ENCODE measurements at regions not wholly inside any gene's neighbourhood (a gene's known extent, or its start where the extent isn't known, plus 50 kb on each side); places are given as distances from the start of the nearest gene placed in this dataset.
"Not testable (repeated sequence)": the region's sequence is repeated elsewhere in the genome, so short reads cannot be mapped to it uniquely, and the experiment has no call there.

DNA sequence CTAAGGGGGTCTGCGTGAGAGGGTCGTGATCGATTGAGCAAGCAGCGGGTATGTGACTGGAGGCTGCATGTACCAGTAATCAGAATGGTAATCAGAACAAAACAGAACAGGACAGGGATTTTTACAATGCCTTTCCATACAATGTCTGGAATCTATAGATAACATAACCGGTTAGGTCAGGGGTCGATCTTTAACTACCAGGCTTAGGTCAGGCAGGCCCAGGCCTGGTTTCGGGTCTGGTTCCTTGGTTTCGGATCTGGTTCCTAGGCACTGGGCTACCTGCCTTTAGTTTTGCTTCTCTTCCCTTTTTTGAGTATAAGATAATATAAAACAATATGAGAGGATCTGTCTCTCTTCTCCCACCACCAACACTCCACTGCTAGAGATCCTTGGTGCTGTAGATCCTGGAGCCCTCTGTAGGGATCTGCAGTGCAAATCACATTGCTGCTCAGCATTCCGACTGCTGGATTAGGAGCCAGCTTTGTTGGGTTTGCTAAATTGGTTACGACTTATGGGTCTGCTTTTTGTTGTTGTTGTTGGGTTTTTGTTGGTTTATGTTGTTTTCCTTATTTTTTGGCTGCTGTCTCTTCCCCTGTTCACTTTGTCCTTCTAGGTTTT lies 88.0 kb downstream of the SPRY4 start:
- not testable (repeated sequence) for H3K27ac ChIP-seq (ENCODE audit: low read depth, low read length); H3K4ac ChIP-seq (ENCODE audit: low read depth, low read length); H3K4me3 ChIP-seq (ENCODE audit: low read length)

GRCh38 chr5:142235870-142236672 lies 88.8 kb downstream of the SPRY4 start:
- peak overlapping the region; percentile 23 for H2BK15ac ChIP-seq (replicated peaks; ENCODE audit: low read depth)
- peak overlapping the region; percentile 81 for H3K4ac ChIP-seq (ENCODE audit: low read depth, low read length)
- H3K79me1 ChIP-seq (ENCODE audit: low read length): no peaks in the 10 kb centered on the region
- no peak for DNase-seq
- H3K18ac ChIP-seq (ENCODE audit: low read length): peak overlapping the region; percentile 19
- H3K4me1 ChIP-seq (ENCODE audit: control insufficient read depth, low read depth, low read length): peaks cover 6% of the 10 kb centered on the region
- H2BK5ac ChIP-seq (ENCODE audit: low read length): peak overlapping the region; percentile 75
- H4K5ac ChIP-seq (ENCODE audit: low read length): peak overlapping the region; percentile 5
- peak overlapping the region; percentile 87 for H3K56ac ChIP-seq (ENCODE audit: low read length)
- no peak overlapping the region for H4K8ac ChIP-seq (ENCODE audit: low read depth, low read length)
- peak overlapping the region; percentile 39 for H2BK120ac ChIP-seq (ENCODE audit: low read depth, low read length)
- no peak overlapping the region for H3K4me2 ChIP-seq (ENCODE audit: low read length)
- peak overlapping the region; percentile 20 for H3K9ac ChIP-seq (ENCODE audit: low read length)
- H3K27ac ChIP-seq (ENCODE audit: low read depth, low read length): peak overlapping the region; percentile 63
- H3K23ac ChIP-seq (ENCODE audit: low read length): no peak overlapping the region
- H3K4me3 ChIP-seq (ENCODE audit: low read length): no peak overlapping the region
- H3K79me2 ChIP-seq (ENCODE audit: control insufficient read depth, insufficient read depth, low read length): no peaks in the 10 kb centered on the region
- no peaks in the 10 kb centered on the region for H3K27me3 ChIP-seq (ENCODE audit: insufficient read depth, low read length, poor library complexity)
- no peaks in the 10 kb centered on the region for H3K36me3 ChIP-seq (ENCODE audit: control insufficient read depth, insufficient read depth, low read length)
- H2AK5ac ChIP-seq (ENCODE audit: low read length): no peak overlapping the region
- WGBS (ENCODE audit: extremely low coverage, insufficient coverage, low lambda C conversion rate): no CpG with 5 or more reads among the region's 24 CpGs

More for the DNA sequence above, 88.0 kb downstream of the SPRY4 start:
- not testable (repeated sequence) for H3K18ac ChIP-seq (ENCODE audit: low read length); H3K9ac ChIP-seq (ENCODE audit: low read length); H3K79me2 ChIP-seq (ENCODE audit: control insufficient read depth, insufficient read depth, low read length); H2BK15ac ChIP-seq (replicated peaks; ENCODE audit: low read depth); H4K5ac ChIP-seq (ENCODE audit: low read length); H3K36me3 ChIP-seq (ENCODE audit: control insufficient read depth, insufficient read depth, low read length); H2BK120ac ChIP-seq (ENCODE audit: low read depth, low read length); H3K79me1 ChIP-seq (ENCODE audit: low read length); H3K27me3 ChIP-seq (ENCODE audit: insufficient read depth, low read length, poor library complexity); H4K8ac ChIP-seq (ENCODE audit: low read depth, low read length); H3K23ac ChIP-seq (ENCODE audit: low read length); H3K4me2 ChIP-seq (ENCODE audit: low read length); H3K4me1 ChIP-seq (ENCODE audit: control insufficient read depth, low read depth, low read length); H2AK5ac ChIP-seq (ENCODE audit: low read length)
- WGBS (ENCODE audit: extremely low coverage, insufficient coverage, low lambda C conversion rate): no CpG with 5 or more reads among the region's 10 CpGs
- Histone ChIP-seq H3K56ac (ENCODE audit: low read length) (peak overlapping the region; percentile 87), H2BK5ac (ENCODE audit: low read length) (peak overlapping the region; percentile 54)
- DNase-seq: peak; percentile 55

- Histone ChIP-seq H3K27me3 (ENCODE audit: insufficient read depth, low read length, poor library complexity) (no peaks in the 10 kb centered on the region), H2BK15ac (replicated peaks; ENCODE audit: low read depth) (peak overlapping the region; percentile 23), H3K4me2 (ENCODE audit: low read length) (no peak overlapping the region), H3K18ac (ENCODE audit: low read length) (peak overlapping the region; percentile 44), H3K9ac (ENCODE audit: low read length) (no peak overlapping the region), H2BK120ac (ENCODE audit: low read depth, low read length) (no peak overlapping the region), H4K5ac (ENCODE audit: low read length) (no peak overlapping the region), H3K27ac (ENCODE audit: low read depth, low read length) (peak overlapping the region; percentile 35), H3K4me3 (ENCODE audit: low read length) (no peak overlapping the region), H3K79me2 (ENCODE audit: control insufficient read depth, insufficient read depth, low read length) (no peaks in the 10 kb centered on the region), H3K36me3 (ENCODE audit: control insufficient read depth, insufficient read depth, low read length) (no peaks in the 10 kb centered on the region), H2BK5ac (ENCODE audit: low read length) (peak overlapping the region; percentile 57), H3K56ac (ENCODE audit: low read length) (peak overlapping the region; percentile 87), H2AK5ac (ENCODE audit: low read length) (peak overlapping the region; percentile 87), H3K23ac (ENCODE audit: low read length) (no peak overlapping the region), H4K8ac (ENCODE audit: low read depth, low read length) (no peak overlapping the region), H3K79me1 (ENCODE audit: low read length) (no peaks in the 10 kb centered on the region), H3K4me1 (ENCODE audit: control insufficient read depth, low read depth, low read length) (peaks cover 6% of the 10 kb centered on the region), H3K4ac (ENCODE audit: low read depth, low read length) (peak overlapping the region; percentile 81)
- WGBS (ENCODE audit: extremely low coverage, insufficient coverage, low lambda C conversion rate): no CpG with 5 or more reads among the region's 14 CpGs
- peak; percentile 93 for DNase-seq
Measured at GRCh38 chr5:142235050-142235797, 89.6 kb downstream of the SPRY4 start.

- Histone ChIP-seq H3K4me3 (ENCODE audit: low read length) (no peak overlapping the region), H3K79me2 (ENCODE audit: control insufficient read depth, insufficient read depth, low read length) (no peaks in the 10 kb centered on the region), H3K79me1 (ENCODE audit: low read length) (no peaks in the 10 kb centered on the region), H3K27ac (ENCODE audit: low read depth, low read length) (no peak overlapping the region), H3K4me1 (ENCODE audit: control insufficient read depth, low read depth, low read length) (peaks cover 6% of the 10 kb centered on the region), H3K4me2 (ENCODE audit: low read length) (no peak overlapping the region), H4K5ac (ENCODE audit: low read length) (no peak overlapping the region), H3K18ac (ENCODE audit: low read length) (no peak overlapping the region), H4K8ac (ENCODE audit: low read depth, low read length) (no peak overlapping the region), H3K36me3 (ENCODE audit: control insufficient read depth, insufficient read depth, low read length) (no peaks in the 10 kb centered on the region), H3K4ac (ENCODE audit: low read depth, low read length) (peak overlapping the region; percentile 84), H2BK5ac (ENCODE audit: low read length) (peak overlapping the region; percentile 58), H3K9ac (ENCODE audit: low read length) (no peak overlapping the region), H2BK120ac (ENCODE audit: low read depth, low read length) (peak overlapping the region; percentile 48), H2BK15ac (replicated peaks; ENCODE audit: low read depth) (no peak overlapping the region), H2AK5ac (ENCODE audit: low read length) (peak overlapping the region; percentile 83), H3K27me3 (ENCODE audit: insufficient read depth, low read length, poor library complexity) (no peaks in the 10 kb centered on the region), H3K23ac (ENCODE audit: low read length) (no peak overlapping the region), H3K56ac (ENCODE audit: low read length) (peak overlapping the region; percentile 17)
- no peak for DNase-seq
- WGBS (ENCODE audit: extremely low coverage, insufficient coverage, low lambda C conversion rate): no CpG with 5 or more reads among the region's 16 CpGs
Measured at GRCh38 chr5:142233083-142234032, 91.5 kb downstream of the SPRY4 start.

DNA sequence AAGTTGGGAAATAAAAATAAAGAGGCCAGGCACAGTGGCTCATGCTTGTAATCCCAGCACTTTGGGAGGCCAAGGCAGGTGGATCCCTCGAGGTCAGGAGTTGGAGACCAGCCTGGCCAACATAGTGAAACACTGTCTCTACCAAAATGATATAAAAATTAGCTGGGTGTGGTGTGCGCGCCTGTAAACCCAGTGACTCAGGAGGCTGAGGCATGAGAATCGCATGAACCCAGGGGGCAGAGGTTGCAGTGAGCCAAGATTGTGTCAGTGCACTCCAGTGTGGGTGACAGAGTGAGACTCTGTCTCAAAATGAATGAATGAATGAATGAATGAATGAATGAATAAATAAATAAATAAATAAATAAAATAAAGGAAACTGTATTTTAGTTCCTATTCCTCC lies 93.9 kb downstream of the SPRY4 start:
- H3K79me1 ChIP-seq (ENCODE audit: low read length); H3K79me2 ChIP-seq (ENCODE audit: control insufficient read depth, insufficient read depth, low read length); H3K4me2 ChIP-seq (ENCODE audit: low read length); H3K23ac ChIP-seq (ENCODE audit: low read length); H3K27me3 ChIP-seq (ENCODE audit: insufficient read depth, low read length, poor library complexity); H2BK120ac ChIP-seq (ENCODE audit: low read depth, low read length); H3K36me3 ChIP-seq (ENCODE audit: control insufficient read depth, insufficient read depth, low read length); H2BK15ac ChIP-seq (replicated peaks; ENCODE audit: low read depth); H2AK5ac ChIP-seq (ENCODE audit: low read length); DNase-seq; H3K4me1 ChIP-seq (ENCODE audit: control insufficient read depth, low read depth, low read length); H3K4me3 ChIP-seq (ENCODE audit: low read length); H4K8ac ChIP-seq (ENCODE audit: low read depth, low read length); H3K18ac ChIP-seq (ENCODE audit: low read length); H3K4ac ChIP-seq (ENCODE audit: low read depth, low read length); H2BK5ac ChIP-seq (ENCODE audit: low read length); H3K9ac ChIP-seq (ENCODE audit: low read length); H4K5ac ChIP-seq (ENCODE audit: low read length); H3K56ac ChIP-seq (ENCODE audit: low read length); H3K27ac ChIP-seq (ENCODE audit: low read depth, low read length): not testable (repeated sequence)
- no CpG with 5 or more reads among the region's 4 CpGs for WGBS (ENCODE audit: extremely low coverage, insufficient coverage, low lambda C conversion rate)
